Adrenal gland (tissue), 5 donors: ENCODE measurements at regions not wholly inside any gene's neighbourhood (a gene's known extent, or its start where the extent isn't known, plus 50 kb on each side); places are given as distances from the start of the nearest gene placed in this dataset.
"Not testable (repeated sequence)": the region's sequence is repeated elsewhere in the genome, so short reads cannot be mapped to it uniquely, and the experiment has no call there.

Source experiments
- POLR2A ChIP-seq, 2 donors: fragments of 450-650 bp; IDR thresholded peaks; one replicate each; pipeline ENCODE4 v1.6.1; 2017; ENCODE audit warnings: antibody characterized with exemption in 2 of 2, mild to moderate bottlenecking in 2 of 2, moderate library complexity in 1 of 2
- TF ChIP-seq, protein P1 (sequence below), 6 experiments: fragments of 450-650 bp in 4 of 6; fragments of 200-600 bp in 2 of 6; sonication (generic) in 1 of 6; IDR thresholded peaks; 1 replicate in 5 of 6; 2 replicates in 1 of 6; pipeline versions ENCODE4 v1.5.1 to v1.8.0; 2016 to 2021; ENCODE audit warnings: antibody characterized with exemption in 6 of 6, mild to moderate bottlenecking in 2 of 6, moderate library complexity in 1 of 6
- donor health status: DM: no; HTN: no; CAD: no.

- TF ChIP-seq, protein P1, sequence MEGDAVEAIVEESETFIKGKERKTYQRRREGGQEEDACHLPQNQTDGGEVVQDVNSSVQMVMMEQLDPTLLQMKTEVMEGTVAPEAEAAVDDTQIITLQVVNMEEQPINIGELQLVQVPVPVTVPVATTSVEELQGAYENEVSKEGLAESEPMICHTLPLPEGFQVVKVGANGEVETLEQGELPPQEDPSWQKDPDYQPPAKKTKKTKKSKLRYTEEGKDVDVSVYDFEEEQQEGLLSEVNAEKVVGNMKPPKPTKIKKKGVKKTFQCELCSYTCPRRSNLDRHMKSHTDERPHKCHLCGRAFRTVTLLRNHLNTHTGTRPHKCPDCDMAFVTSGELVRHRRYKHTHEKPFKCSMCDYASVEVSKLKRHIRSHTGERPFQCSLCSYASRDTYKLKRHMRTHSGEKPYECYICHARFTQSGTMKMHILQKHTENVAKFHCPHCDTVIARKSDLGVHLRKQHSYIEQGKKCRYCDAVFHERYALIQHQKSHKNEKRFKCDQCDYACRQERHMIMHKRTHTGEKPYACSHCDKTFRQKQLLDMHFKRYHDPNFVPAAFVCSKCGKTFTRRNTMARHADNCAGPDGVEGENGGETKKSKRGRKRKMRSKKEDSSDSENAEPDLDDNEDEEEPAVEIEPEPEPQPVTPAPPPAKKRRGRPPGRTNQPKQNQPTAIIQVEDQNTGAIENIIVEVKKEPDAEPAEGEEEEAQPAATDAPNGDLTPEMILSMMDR (IDR thresholded peaks at IDR 0.05) = not testable (repeated sequence)
- TF ChIP-seq POLR2A (IDR thresholded peaks at IDR 0.05) = not testable (repeated sequence)
Observed at GRCh38 chr18:44359741-44360140, 320.9 kb upstream of the SETBP1 start.
